ENCODE measurements at regions not wholly inside any gene's neighbourhood (a gene's known extent, or its start where the extent isn't known, plus 50 kb on each side); places are given as distances from the start of the nearest gene placed in this dataset.
"Not testable (repeated sequence)": the region's sequence is repeated elsewhere in the genome, so short reads cannot be mapped to it uniquely, and the experiment has no call there.

DNA sequence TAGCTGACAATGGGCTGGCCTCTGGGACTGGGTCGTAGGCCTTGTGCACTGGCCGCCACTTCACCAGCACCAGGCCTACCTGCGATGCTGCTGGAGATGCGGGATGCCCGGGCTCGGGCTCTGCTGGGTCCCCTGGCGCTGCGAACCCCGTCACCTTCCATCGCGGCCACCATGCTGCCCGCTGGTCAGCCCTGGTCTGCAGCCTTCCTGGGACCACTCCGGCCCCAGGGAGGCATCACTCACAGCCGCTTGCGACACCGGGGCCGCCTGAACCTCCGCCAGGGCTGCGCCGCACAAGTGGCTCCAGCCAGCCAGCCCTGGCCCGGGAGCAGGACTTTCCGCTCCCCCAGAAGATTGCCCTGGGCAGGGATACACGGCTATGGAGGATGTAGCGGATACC, 78.1 kb upstream of the ZNF337 start:
- H3K4me1 ChIP-seq (replicated peaks in 1 of 2); H3K27ac ChIP-seq; H3K36me3 ChIP-seq (replicated peaks in 1 of 2); intact Hi-C loops (cut with DNase I); H3K4me3 ChIP-seq; H3K27me3 ChIP-seq; H3K9me3 ChIP-seq (replicated peaks in 1 of 3): not testable (repeated sequence)
- peak in 1 of 7 donors; percentile 31 for DNase-seq
- 86 to 96% (median 89%) methylated on average over 9 to 24 of the region's 24 CpGs for WGBS, 4 donors

GRCh38 chr20:25774203-25774602, 77.5 kb upstream of the ZNF337 start:
- DNase-seq = peak in 1 of 7 donors; percentile 24
- WGBS, 4 donors = 89 to 94% (median 91%) methylated on average over 5 to 14 of the region's 18 CpGs
- H3K9me3 ChIP-seq (replicated peaks in 1 of 3); intact Hi-C loops (cut with DNase I); H3K4me1 ChIP-seq (replicated peaks in 1 of 2); H3K4me3 ChIP-seq; H3K27ac ChIP-seq; H3K36me3 ChIP-seq (replicated peaks in 1 of 2); H3K27me3 ChIP-seq: not testable (repeated sequence)

DNA sequence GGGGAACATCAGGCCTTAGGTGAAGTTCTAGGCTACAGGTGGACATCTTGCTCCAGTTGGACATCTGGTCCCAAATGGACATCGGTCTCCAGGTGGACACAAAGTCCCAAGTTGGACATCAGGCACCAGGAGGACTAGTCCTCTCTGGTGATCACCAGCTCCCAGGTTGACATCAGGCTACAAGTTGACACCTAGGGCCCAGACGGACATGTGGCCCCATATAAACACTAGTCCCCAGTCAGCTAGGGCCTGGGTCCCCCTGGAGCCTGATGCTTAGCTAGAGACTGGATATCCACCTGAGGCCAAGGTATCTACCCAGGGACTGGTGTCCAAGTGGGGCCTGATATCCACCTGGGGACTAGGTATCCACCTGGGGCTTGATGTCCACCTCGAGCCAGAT, 75.8 kb upstream of the ZNF337 start:
- peak in 1 of 7 donors; percentile 24 for DNase-seq
- H3K36me3 ChIP-seq (replicated peaks in 1 of 2); H3K27me3 ChIP-seq; H3K4me1 ChIP-seq (replicated peaks in 1 of 2); H3K4me3 ChIP-seq; intact Hi-C loops (cut with DNase I); H3K27ac ChIP-seq; H3K9me3 ChIP-seq (replicated peaks in 1 of 3): not testable (repeated sequence)
- 75 to 90% (median 84%) methylated on average over 1 to 3 of the region's 3 CpGs for WGBS, 4 donors

DNA sequence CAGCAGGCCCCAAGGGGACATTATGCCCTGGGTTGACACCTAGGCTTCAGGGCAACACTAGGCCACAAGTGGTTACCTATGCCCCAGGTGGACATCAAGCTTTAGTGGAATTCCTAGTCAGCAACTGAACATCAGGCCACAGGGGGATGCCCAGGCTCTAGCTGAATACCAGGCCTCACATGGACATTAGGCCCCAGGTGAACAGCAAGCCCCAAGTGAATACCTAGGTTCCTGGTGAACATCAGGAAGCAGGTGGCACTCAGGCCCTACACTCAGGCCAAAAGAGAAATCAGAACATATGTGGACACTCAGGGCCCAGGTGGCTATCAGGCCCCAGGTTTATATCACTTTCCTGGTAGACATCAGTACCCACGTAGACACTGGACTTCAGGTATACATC, 75.2 kb upstream of the ZNF337 start:
- H3K4me1 ChIP-seq (replicated peaks in 1 of 2); H3K27ac ChIP-seq; H3K27me3 ChIP-seq; H3K9me3 ChIP-seq (replicated peaks in 1 of 3); H3K4me3 ChIP-seq; H3K36me3 ChIP-seq (replicated peaks in 1 of 2); intact Hi-C loops (cut with DNase I): not testable (repeated sequence)
- no CpG with 5 or more reads among the region's 1 CpG for WGBS, 4 donors
- DNase-seq = peak in 1 of 7 donors; percentile 25

DNA sequence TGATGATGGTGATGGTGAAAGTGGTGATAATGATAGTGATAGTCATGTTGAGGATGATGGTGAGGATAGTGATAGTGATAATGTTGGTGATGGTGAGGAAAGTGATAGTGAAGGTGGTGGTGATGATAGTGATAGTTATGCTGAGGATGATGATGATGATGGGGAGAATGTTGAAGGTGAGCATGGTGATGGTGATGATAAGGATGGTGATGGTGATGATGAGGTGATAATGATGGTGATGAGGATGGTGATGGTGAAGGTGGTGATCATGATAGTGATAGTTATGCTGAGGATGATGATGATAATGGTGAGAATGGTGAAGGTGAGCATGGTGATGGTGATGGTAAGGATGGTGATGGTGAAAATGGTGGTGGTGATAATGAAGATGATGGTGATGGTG, 64.9 kb upstream of the ZNF337 start:
- Histone ChIP-seq H3K4me1 (replicated peaks in 1 of 2) (no peaks in the 10 kb centered on the region), H3K4me3 (no peak overlapping the region), H3K36me3 (replicated peaks in 1 of 2) (no peaks in the 10 kb centered on the region), H3K27me3 (no peaks in the 10 kb centered on the region), H3K9me3 (replicated peaks in 1 of 3) (no peaks in the 10 kb centered on the region), H3K27ac (no peak overlapping the region)
- TF ChIP-seq POLR2A (IDR thresholded peaks at IDR 0.05) = no peak
- no peak for TF ChIP-seq CTCF (IDR thresholded peaks at IDR 0.05)
- DNase-seq = no peak
- intact Hi-C loops (cut with DNase I) = no loop called here

GRCh38 chr20:25761046-25761445, 64.4 kb upstream of the ZNF337 start:
- DNase-seq; H3K4me3 ChIP-seq; H3K27ac ChIP-seq; H3K27me3 ChIP-seq; H3K4me1 ChIP-seq (replicated peaks in 1 of 2); H3K36me3 ChIP-seq (replicated peaks in 1 of 2); intact Hi-C loops (cut with DNase I); H3K9me3 ChIP-seq (replicated peaks in 1 of 3): not testable (repeated sequence)
- 66 to 86% (median 74%) methylated on average over 2 of the region's 2 CpGs for WGBS, 4 donors

- Histone ChIP-seq H3K4me3 (peak overlapping the region in 2 of 4 donors; percentile 4 to 62), H3K27ac (no peak overlapping the region), H3K36me3 (replicated peaks in 1 of 2) (no peaks in the 10 kb centered on the region), H3K27me3 (no peaks in the 10 kb centered on the region), H3K9me3 (replicated peaks in 1 of 3) (no peaks in the 10 kb centered on the region), H3K4me1 (replicated peaks in 1 of 2) (peaks cover 0 to 2% of the 10 kb centered on the region in 2 donors)
- DNase-seq = peak; percentile 51 to 73 (median 64)
- 26 to 37% (median 34%) methylated on average over 20 to 36 of the region's 36 CpGs for WGBS, 4 donors
- intact Hi-C loops (cut with DNase I) = no loop called here
- no peak for TF ChIP-seq POLR2A (IDR thresholded peaks at IDR 0.05)
- no peak for TF ChIP-seq CTCF (IDR thresholded peaks at IDR 0.05)
These were observed 54.4 kb upstream of the ZNF337 start for GRCh38 chr20:25750765-25751696.
